Stimulated activated CD4-positive, alpha-beta T cell treated with anti-CD3 and anti-CD28 coated beads, Interleukin-4, amount 100 ng/mL, for 1 hour (primary cell): ENCODE measurements at regions not wholly inside any gene's neighbourhood (a gene's known extent, or its start where the extent isn't known, plus 50 kb on each side); places are given as distances from the start of the nearest gene placed in this dataset.

ENCODE experiments used
- DNase-seq: peaks from one replicate; pipeline ENCODE4 v3.0.0-alpha.2; 2020

DNA sequence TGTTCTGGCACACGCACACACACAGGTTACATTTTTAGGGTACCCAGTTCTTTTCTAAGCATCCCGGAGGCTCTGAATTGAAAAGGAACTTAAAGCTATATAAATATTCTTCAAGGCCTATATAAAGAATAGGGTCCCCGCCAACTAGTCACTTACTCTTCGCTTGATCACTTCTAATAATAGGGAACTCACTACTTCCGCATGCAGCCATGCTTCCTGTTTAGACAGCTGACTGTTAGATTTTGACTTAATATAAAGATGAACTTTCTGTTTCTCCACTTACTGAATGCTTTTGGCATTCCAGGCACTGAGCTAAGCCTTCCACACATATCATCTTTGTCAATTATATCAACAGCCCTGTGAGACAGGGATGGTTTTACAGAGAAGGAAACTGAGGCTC lies 259.6 kb downstream of the TSHZ3 start:
- DNase-seq = no peak

DNA sequence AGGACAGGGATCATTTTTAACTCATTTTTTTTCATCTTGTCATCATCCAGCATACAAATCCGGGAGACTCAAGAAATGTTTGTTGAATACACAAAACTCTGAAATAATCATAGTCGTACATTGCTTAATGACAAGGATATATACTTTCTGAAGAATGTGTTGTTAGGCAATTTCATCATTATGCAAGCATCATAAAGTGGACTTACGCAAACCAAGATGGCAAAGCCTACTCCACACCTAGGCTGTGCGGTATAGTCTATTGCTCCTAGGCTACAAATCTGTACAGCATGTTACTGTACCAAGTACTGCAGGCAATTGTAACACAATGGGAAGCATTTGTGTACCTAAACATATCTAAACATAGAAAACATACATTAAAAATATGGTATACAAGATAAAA lies 264.1 kb downstream of the TSHZ3 start:
- no peak for DNase-seq

DNA sequence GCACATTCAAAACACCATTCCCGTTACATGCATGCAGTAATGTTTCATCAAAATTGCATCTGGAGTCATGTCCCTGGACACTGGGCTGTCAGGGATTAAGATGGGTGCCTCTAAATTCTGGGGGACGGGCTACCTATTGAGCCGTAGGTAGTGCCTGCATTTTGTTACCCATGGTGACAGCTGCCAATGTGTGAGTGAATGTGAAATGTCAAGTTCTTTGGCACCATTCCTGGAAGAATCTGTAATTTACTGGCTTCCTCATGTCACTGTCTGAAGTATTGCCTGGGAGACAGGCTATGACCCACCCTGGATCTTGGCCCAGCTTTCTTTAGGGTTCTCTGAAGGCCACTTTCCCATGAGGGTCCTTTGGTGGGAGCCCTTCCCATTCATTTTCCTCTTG lies 266.1 kb downstream of the TSHZ3 start:
- DNase-seq = no peak

DNA sequence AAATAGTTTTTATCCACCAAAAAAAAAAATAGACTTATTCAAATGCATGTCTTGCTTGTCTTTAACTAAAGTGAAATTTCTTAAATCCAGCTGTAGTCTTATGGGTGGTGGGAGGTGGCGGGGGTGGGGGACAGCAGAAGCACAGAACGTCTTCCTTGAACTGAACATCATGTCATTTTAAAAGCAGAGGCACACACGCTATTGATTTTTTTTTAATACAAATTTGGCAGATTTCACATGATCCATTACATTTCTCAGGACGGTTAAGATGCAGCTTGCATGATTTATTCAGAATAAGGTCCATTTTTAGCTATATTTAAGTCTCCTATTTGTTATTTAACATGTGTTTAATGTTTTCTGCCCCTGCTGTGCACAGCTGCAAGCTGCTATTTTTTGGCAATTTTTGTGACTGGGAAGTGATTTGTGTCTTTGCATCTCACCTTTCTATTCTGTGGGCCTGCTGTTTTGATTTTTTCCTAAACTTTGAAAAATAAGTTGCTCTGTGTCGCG lies 274.0 kb downstream of the TSHZ3 start:
- no peak for DNase-seq

DNA sequence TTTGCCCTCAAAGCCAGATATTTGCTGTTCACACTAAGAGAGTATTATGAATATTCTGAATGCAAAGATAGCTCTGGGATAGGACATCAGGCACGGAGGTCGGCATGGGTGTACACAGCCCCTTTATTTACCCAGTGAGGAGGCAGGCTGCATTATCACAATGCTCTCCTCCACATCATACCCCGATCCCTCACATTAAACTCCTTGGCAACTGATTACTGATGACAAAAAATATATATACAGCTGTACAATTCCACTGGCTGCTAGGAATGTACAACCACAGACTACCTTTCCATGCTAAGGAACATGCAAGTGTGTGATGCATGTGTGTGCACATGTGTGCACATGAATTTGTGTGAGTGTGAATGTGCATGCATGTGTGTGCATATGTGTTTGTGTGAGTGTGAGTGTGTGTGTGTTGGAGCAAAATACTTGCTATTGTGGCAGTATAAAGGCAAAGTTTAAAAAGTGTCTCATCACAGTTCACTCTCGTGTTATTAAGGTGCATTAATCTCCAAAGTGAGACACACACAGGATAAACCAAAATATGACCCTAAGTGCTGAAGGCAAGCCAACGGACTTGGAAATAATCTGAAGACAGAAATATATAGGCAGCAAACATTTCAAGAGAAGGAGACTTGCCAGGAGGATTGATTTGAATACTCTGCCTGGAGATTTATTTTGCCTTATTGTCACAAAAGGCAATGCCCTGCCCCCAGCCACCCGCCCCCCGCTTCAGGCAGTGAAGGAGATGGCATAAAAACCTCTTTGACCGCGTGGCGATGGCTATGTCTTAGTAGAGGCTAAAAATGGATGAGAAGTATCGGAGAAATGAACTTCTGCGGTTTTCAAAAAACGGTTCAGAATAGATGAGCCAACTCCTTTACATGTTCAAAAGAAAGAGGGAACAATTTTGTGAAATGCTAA lies 274.8 kb downstream of the TSHZ3 start:
- no peak for DNase-seq

DNA sequence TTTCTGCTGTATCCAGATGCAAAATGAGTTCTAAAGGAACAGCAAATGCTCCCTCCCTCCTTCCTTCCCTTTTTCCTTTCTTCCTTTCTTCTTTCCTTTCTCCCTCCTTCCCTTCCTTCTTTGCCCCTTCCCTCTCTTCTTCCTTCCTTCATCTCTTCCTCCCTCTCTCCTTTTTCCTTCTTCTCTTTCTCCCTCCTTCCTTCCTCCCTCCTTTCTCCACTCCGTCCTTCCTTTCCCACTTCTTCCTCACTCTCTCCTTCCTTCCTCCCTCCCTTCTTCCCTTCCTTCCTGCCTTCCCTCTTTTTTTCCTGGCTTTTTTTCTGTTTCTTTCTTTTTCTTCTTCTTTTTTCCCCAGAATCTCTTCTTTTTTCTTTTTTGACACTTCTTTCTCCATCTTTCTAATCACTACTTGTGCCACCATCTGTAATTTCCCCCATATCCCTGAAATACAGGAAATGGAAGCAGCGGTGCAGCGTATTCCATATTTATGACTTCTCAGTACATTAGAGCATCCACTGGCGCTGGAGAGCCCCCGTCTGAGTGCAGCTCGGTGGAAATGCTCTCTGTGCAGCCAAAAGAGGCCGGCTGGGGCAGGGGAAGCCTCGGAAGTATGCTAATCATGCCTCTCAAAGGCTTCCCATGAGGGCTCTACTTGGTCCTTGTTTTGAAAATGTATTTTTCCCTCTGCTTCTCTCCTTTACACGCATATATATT lies 275.6 kb downstream of the TSHZ3 start:
- no peak for DNase-seq

DNA sequence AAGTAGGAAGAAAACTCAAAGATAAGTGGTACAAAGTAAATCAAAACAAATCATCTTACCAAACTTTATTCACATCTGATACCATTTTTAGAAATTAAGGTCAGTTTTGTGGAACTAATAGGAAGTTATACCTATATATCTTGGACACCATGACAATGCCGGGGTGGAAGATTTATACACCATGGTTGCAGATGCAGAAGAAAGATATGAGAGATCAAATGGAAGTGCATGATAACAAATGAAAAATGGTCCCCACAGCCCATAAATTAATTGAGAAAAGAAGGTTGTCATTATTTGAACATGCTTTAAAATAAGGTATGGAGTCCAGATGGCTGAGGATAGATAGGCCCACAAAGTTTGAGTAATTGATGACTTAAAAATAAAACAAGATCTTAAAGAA lies 276.8 kb downstream of the TSHZ3 start:
- no peak for DNase-seq

DNA sequence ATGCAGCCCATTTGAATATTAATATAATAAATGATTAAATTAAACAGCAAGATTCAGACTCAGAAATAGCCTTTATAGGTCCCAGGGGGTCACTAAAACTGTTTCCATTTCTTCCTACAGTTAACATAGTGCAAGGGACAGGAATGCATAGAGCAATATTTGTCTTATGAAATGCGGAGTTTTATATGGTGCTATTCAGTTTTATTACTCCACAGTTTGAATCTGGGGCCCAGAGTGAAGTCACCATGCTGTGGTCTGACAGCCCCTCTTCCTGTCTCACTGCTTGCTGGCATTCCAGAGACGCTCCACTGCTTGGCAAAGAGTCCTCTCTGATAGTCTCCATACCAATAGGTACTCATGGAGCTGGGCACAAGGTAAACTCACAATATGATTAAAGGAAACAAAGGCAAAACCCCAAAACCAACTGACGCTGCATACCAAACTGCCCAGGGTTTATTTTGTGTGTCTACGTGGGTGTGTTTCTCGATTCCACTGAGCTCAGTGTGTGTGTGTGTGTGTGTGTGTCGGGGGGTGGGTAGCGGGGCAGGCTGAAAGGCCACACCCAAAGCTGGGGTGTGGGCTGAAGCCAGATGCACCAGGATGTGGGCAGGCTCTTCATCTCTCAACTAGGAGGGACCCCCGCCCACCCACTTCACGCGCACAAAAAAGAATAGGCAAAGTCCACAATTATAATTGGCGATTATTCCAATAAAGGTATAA lies 277.9 kb downstream of the TSHZ3 start:
- DNase-seq = no peak

DNA sequence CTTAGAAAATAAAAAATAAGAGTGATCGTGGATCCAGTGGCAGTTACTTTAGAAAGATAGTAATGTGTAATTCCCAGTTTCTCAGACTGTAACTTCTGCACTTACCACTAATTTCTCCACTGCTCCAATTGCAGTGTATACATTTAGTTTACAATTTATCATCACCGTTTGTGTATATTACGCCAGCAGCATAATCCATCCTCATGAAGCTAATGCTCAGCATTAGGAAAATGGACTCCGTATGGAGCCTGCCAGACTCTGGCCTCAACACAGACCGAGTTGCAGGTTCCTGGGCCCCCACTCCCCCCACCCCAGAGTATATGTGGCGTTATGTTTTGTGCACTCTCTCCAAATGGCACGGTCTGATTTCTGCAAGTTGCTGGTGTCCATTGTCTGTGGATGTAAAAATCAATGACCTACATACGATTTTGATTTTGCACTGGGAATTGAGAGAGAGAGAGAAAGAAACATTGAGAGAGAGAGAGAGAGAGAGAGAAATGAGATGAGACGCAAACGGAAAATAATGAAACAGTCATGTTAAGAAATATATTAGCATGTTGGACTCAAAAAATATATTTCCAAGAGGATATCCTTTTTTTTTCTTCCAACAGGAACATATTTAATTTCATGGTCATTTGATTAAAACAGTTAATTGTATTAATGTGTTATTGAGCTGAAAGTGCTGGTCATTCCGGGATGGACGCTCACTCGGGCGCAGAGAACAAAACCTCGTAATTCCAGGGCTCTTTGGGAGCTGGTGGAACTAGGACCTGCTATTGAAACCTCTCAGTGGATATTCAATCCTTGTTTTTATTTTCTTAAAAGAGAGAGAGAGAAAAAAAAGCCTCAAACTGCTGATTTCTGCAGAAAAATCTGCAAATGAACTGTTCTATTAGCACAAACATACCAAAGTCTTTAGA lies 278.8 kb downstream of the TSHZ3 start:
- no peak for DNase-seq

DNA sequence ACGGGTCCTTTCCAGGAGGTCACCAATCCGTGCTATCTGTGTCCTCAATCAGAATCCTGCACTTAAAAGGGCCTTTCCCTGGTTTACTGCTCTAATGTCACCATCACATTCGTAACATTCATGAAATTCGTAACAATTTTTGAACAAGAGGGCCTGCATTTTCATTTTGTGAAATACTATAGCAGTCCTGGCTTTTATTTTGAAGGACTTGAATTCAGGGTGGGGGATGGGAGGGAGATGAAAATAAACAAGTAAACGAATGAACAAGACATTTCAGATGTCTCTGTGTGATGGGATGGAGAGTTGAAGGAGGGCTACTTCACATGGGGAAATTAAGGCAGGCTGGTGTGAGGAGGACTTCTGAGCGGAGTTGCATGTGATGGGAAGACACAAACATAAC lies 281.0 kb downstream of the TSHZ3 start:
- no peak for DNase-seq

DNA sequence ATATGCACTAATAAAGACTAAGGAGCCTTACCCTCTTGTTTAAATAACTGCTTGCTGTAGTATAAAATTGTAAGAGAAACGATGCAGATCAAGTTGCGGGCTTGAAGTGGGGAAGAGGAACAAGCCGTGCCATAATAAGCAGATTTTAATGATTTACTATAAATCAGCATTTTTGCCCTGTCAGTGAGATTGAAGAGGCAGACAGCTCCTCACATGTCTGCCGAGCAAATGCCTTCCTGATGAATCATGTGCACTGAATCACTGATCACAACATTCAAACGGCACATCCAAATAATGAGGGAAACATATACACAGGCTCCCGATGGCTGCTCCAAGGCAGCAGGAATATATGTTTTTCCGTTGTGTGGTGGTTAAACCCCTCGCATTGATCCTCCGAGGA lies 282.9 kb downstream of the TSHZ3 start:
- no peak for DNase-seq

DNA sequence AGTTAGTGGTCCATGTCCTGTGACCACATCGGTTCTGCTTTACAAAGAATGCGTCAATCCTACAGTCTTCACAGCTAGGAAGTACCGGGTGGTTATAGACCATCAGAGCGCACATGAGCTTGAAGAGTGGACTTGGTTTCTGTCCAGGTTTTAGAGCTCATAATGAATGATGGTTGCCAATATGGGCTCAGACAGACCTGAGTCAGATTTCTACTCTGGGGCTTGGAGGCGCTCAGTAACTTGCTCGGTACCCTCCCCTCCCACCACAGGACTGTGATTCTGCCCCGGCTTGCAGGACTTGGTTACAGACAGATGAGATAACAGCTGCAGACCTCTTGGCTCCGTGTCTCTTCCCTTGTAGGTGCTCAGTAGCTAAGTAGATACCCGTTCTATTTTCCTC lies 284.7 kb downstream of the TSHZ3 start:
- no peak for DNase-seq

DNA sequence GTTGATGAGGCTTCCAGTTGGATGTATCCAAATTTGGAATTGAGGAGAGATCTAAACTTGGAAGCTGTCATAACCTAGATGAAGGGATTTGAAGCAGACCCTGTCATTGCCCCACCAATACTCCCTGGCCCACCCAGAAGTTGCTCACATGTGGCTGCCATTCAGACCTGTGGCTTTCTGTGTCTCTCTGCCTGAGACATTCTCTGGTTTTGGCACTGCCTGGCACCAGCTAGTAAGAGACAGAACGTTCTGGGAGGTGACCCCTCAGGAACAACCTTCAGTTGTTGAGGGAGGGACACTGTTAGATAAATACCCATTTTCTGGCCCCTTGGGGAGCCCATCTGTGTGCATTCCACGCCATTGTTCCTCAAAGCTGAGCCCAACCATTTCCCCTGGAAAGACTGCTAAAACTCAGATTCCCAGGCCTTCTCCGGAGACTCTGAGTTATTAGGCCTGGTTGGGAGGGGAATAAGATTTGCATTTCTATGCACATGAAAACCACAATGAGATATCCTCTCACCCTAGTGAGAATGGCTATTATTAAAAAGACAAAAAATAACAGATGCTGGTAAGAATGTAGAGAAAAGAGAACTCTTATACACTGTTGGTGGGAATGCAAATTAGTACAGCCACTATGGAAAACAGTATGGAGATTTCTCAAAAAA lies 290.4 kb downstream of the TSHZ3 start:
- DNase-seq = no peak

DNA sequence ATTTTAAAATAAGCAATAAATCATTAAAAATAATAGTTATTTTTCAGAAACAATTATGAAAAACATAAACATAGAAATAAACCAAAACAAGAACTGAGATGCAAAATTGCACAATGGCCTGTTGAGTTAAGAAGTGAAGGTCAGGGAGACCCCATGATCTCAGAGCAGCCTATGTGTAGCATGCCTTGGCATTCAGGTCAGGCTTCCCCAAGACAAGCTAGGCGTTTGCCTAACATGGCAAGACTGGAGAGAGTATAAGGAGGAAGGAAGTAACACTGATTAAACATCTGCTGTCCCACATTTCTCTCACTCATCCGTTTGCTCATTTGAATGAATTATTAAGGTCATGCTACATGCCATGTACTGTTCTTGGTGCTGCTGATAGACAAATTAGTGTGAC lies 291.8 kb downstream of the TSHZ3 start:
- no peak for DNase-seq

DNA sequence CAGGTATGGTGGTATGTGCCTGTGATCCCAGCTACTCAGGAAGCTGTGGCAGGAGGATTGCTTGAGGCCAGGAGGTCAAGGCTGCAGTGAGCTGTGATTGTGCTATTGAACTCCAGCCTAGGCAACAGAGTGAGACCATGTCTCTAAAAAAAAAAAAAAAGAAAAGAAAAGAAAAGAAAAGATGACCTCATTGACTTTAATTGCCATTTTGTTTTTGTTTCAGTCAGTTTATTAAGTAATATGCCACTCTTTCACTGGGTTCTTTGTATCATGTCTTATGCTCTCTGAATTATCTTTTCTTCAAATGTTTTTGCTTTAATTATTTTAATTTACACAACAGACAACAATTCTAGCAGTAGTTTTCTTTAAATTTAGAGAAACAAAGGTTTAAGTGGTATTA lies 293.8 kb downstream of the TSHZ3 start:
- no peak for DNase-seq

DNA sequence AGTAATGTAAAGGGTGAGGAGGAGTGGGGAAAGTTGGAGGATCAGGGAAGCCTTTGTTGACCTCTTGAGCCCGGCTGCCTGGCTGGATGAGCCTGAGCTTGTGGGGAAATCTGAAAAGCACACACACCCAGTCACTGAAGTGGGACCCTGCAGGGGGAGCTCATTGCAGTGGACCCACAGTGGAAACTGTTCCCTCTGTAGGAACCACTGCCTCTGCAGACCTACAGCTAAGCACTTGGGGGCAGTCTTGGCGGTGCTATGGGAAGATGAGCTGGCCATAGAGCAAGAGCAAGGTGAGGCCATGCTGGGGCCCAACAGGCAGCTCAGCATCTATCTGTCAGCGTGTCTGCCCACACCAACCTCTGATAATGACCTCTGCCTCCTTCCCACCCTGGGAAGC lies 294.8 kb downstream of the TSHZ3 start:
- DNase-seq = peak; percentile 33

DNA sequence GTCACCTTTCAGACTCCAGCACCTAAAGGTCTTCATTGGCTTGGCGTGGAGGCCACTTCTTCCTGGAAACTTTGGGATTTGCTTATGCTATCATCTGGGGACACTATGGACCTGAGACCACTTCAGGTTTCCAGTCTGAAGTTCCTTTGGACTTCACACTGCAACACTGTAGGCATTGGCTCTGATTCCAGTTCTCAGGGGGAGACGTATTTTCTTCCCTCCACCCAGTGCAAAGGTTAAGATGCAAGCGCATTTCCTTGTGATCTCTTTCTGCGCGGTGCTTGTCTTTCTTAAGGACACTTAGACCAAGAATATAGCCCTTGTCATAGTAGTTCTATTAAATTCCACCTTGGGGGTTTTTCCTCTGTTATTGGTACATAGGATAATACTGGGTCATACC lies 299.8 kb downstream of the TSHZ3 start:
- DNase-seq = no peak

DNA sequence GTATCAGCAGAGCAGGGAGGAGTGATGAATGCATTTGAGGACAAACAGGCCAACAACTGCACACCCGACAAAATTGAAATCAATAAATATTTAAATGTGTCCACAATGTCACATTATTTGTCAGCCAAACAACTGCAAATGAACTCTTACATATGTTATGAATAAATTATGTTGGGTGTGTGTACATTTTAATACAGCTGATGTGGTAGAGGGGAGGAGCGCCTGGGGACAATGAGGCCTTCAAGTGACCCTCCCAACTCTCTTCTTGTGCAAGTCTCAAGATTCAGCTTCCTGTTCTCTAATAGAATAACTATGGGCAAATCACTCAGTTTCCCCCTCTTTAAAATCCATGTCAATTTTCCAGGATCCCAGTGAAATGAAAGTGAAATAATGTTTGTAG lies 303.2 kb downstream of the TSHZ3 start:
- DNase-seq = no peak

DNA sequence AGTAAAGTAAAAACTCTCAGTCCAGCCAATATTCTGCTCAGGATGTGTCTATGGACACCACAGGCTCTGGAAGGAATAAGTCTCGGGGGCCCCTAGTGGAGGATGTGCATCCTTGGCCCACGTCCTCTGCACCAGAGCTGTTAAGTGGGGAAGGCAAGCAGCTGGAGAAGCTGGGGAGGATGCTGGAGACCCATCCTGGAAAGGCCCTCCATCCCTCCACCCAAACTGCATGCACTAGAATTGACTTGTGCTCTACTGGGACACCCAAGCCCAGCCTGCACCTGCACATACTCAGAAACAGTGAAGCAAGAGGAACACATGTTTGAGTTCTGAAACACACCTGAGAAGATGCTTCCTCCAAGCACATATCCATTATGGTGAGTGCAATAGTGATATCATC lies 307.8 kb downstream of the TSHZ3 start:
- no peak for DNase-seq

DNA sequence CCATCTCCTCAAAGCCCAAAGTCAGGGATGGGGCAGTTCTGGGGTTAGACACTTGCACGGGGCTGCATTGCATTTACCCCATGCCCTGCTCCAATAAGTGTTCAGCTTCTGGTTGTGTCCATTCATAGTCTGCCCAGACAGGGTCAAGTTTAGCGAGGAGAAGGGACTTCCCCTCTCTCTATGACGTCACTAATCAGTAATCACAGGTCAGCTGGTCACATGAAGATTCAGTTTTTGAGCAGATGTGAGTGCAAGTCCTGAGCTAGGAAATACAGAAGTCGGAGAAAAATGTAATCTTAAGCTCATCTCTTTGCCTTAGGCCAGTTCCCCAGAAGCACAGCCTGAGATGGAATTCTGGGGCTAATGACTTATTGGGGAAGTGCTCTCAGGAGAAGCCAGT lies 310.1 kb downstream of the TSHZ3 start:
- DNase-seq = no peak

DNA sequence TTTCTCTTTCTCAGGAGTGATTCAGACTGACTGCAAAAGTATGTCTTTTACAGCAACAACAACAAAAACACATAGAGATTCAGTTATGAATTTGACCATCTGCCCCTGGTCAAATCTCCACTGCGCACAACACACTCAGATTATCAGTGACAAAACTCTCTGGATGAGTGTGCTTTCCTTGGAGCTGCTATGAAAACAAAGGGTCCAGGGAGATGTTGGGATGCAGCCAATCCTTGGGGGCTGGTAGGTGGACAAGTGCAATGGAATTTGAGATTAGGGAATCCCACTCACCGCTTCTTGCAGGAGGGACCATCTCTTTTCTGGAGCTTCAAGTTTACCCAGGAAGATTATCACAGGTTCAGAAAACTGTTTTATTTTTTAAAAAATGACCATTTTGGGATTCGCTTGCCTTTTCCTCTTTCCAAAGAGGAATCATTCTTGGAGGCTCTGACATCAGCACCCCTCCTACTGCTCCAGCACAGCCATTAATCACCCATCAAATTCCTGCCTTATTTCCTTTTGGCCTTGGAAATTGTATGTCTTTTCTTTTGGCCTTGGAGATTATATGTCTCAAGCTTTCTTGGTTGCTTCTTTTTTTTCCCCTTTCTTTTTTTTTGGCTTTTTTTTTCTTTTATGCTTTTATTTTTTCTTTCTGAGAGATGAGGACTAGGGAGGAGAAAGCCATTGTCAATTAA lies 311.8 kb downstream of the TSHZ3 start:
- no peak for DNase-seq
